Choroid plexus epithelial cell (primary cell): ENCODE measurements at regions not wholly inside any gene's neighbourhood (a gene's known extent, or its start where the extent isn't known, plus 50 kb on each side); places are given as distances from the start of the nearest gene placed in this dataset.

Source experiments
- DNase-seq: peaks from one replicate; pipeline ENCODE4 v3.0.0-alpha.2; 2010; ENCODE audit warnings: low read depth
- H3K4me3 ChIP-seq: 2 replicates; pipeline ENCODE4 v1.5.1; 2011; ENCODE audit warnings: low read depth, mild to moderate bottlenecking, control low read depth, low read length, moderate library complexity
- TF ChIP-seq, protein P1 (sequence below): conservative IDR thresholded peaks from 2 replicates; pipeline ENCODE4 v1.5.1; 2011; ENCODE audit warnings: low read depth, mild to moderate bottlenecking, control low read depth, inconsistent platforms, low read length, moderate library complexity

DNA sequence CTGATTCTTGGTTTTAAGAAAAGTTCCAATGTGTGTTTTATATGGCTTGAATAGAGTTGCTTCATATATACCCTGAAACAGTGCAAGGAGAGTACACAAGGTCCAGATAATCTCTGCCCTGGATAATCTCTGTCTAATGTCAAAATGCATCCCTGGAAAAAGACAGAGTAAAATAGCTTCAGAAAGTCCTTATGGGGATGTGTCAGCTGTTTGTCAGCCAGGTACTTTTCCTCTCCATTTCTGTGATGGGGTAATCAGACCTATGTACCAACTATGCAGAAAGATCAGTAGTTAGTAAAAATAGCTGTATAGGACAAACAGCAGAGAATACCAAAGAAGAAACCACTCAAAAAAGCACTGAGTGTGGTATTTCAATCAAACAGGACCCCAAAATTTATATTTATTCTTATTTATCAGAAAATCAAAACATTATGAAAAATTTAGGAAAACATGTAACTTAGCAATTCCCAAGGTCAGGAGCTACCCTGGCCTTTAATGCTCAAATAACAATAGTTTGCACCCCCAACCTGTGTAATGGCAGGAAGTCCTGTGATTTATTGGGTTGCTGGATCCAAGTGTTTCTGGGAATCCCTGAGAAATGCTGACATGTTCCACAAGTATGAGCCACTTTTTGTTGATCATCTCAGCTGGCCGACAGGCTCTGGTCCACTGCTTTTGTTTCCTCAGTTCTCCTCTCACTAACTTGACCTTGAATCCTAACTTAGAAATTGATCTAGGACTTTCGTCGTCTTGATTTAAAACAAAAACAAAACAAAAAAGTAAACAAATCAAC is 69.6 kb downstream of the MDH1 start:
- TF ChIP-seq, protein P1, sequence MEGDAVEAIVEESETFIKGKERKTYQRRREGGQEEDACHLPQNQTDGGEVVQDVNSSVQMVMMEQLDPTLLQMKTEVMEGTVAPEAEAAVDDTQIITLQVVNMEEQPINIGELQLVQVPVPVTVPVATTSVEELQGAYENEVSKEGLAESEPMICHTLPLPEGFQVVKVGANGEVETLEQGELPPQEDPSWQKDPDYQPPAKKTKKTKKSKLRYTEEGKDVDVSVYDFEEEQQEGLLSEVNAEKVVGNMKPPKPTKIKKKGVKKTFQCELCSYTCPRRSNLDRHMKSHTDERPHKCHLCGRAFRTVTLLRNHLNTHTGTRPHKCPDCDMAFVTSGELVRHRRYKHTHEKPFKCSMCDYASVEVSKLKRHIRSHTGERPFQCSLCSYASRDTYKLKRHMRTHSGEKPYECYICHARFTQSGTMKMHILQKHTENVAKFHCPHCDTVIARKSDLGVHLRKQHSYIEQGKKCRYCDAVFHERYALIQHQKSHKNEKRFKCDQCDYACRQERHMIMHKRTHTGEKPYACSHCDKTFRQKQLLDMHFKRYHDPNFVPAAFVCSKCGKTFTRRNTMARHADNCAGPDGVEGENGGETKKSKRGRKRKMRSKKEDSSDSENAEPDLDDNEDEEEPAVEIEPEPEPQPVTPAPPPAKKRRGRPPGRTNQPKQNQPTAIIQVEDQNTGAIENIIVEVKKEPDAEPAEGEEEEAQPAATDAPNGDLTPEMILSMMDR: no peak
- DNase-seq: peak; percentile 29
- no peak overlapping the region for H3K4me3 ChIP-seq

DNA sequence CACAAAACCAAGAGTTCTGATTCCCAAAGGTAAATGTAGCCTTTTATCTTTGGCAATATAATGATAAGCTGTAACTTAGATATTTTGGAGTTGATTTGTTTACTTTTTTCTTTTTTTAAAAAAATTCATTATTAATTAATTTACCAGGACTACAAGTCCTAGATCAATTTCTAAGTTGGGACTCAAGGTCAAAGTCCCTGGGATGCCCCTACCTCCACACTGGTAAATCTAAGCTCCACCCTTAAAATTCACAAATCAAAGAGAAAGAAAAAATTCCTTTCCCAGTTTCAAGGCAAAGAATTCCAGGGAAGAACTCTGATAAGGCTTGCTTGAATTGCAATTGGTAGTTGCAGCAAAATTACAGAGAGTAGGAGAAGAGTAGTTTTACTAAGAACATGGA is 71.3 kb downstream of the MDH1 start:
- TF ChIP-seq, protein P1: no peak
- no peak for DNase-seq
- no peak overlapping the region for H3K4me3 ChIP-seq

- TF ChIP-seq, protein P1: no peak
These were observed 72.3 kb downstream of the MDH1 start for GRCh38 chr2:63661076-63661475.

GRCh38 chr2:63662028-63662804 is 73.5 kb downstream of the MDH1 start:
- no peak overlapping the region for H3K4me3 ChIP-seq
- peak; percentile 35 for DNase-seq
- TF ChIP-seq, protein P1: no peak

More at GRCh38 chr2:63661076-63661475, 72.3 kb downstream of the MDH1 start:
- peak; percentile 87 for DNase-seq
- no peak overlapping the region for H3K4me3 ChIP-seq

GRCh38 chr2:63663013-63663864 is 74.5 kb downstream of the MDH1 start:
- peak; percentile 39 for DNase-seq
- TF ChIP-seq, protein P1: no peak
- H3K4me3 ChIP-seq: no peak overlapping the region

DNA sequence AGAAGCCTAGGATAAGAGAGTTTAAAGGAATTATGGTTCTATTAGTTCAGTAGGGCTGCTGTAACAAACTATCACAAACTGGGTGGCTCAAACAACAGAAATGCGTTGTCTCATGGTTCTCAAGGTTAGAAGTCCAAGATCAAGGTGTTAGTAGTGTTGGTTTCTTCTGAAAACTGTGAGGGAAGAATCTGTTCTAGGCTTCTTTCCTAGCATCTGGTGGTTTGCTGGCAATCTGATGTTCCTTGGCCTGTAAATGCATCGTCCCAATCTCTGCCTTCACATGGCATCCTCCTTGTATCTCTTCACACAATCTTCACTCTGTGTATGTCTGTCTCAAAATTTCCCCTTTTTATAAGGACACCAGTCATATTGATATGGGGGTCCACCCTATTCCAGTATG is 76.3 kb downstream of the MDH1 start:
- H3K4me3 ChIP-seq: no peak overlapping the region
- peak; percentile 6 for DNase-seq
- TF ChIP-seq, protein P1: no peak
